Retinal pigment epithelial cell (primary cell): ENCODE measurements at regions not wholly inside any gene's neighbourhood (a gene's known extent, or its start where the extent isn't known, plus 50 kb on each side); places are given as distances from the start of the nearest gene placed in this dataset.

ENCODE experiments used
- DNase-seq: peaks from one replicate; pipeline ENCODE4 v3.0.0-alpha.2; 2010; ENCODE audit warnings: low read depth
- H3K4me3 ChIP-seq: 2 replicates; pipeline ENCODE4 v1.5.1; 2011; ENCODE audit warnings: mild to moderate bottlenecking, low read length, control low read depth, moderate library complexity
- TF ChIP-seq, protein P1 (sequence below): conservative IDR thresholded peaks from 2 replicates; pipeline ENCODE4 v1.5.1; 2011; ENCODE audit warnings: low read depth, low read length, control low read depth, inconsistent platforms

DNA sequence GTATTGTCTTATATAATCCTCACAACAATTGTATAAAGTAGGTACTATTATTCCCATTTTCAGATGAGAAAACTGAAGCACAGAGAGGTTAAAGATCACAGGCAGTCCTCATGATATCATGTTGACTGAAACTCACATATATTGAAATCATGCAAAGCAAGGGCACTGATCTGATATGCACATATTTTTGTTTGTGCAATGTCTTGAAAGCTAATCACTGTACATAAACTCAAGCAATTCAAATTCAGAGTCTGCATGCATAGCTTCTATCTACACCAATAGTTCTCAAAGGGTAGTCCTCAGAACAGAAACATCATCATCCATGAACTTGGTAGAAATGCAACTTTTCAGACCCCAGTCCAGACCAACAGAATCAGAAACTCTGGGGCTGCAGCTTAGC is 119.2 kb upstream of the STT3B start:
- DNase-seq = no peak
- H3K4me3 ChIP-seq = no peak overlapping the region
- TF ChIP-seq, protein P1, sequence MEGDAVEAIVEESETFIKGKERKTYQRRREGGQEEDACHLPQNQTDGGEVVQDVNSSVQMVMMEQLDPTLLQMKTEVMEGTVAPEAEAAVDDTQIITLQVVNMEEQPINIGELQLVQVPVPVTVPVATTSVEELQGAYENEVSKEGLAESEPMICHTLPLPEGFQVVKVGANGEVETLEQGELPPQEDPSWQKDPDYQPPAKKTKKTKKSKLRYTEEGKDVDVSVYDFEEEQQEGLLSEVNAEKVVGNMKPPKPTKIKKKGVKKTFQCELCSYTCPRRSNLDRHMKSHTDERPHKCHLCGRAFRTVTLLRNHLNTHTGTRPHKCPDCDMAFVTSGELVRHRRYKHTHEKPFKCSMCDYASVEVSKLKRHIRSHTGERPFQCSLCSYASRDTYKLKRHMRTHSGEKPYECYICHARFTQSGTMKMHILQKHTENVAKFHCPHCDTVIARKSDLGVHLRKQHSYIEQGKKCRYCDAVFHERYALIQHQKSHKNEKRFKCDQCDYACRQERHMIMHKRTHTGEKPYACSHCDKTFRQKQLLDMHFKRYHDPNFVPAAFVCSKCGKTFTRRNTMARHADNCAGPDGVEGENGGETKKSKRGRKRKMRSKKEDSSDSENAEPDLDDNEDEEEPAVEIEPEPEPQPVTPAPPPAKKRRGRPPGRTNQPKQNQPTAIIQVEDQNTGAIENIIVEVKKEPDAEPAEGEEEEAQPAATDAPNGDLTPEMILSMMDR = no peak

DNA sequence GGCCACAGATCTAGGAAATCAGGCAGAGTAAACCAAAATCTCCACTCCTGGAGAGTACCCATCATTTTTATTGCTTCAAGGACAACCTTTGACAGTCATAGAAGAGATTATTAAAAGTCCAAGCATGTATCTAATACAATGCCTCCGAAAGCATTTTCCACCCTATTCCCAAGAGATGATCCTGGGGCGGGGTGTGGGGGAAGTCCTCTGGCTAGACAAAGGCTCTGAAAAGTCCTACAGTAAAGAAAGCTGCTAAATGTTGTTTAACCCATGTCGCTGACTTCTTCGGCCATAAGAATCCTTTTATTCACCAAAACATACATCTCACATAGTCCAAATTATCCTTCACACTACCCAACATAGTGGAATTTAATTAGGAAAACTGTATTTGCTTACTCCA is 115.7 kb upstream of the STT3B start:
- TF ChIP-seq, protein P1 = no peak
- H3K4me3 ChIP-seq = no peak overlapping the region
- no peak for DNase-seq

DNA sequence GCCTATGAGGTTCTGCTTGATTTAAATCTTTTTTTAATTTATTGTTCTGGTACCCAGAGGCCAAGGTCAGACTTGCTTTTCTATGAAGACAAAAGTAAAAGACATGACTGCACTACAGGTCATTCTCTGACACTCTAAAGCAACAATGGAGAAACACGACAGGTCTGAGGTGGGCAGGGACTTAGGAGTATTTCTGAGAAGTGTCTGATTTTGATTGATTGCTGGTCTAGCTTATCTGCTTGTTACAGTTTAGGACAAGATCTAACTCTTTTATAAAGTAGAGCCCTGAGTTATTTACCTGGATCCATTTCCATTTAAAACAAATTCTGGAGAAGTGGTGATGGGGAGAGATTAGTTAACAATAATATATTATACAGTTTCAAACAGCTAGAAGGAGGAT is 115.2 kb upstream of the STT3B start:
- TF ChIP-seq, protein P1 = no peak
- no peak overlapping the region for H3K4me3 ChIP-seq
- no peak for DNase-seq

DNA sequence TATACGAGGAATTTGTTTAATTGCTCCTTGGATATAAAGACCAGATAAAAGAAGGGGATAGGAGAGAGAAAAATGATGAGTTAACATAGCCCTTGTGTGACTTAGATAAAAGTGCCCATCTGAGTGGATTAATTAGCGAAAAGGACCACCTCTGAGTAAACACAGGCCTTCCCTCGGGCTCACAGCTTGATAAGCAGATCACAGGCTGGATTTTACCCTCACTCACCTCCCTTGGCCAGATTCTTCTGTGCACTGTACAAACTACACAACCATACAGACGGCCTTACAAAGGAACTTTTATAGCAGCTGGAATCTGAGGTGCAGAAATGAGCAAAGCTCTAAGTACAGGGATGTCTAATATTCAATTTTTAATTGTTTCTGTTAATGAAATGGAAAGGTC is 112.4 kb upstream of the STT3B start:
- TF ChIP-seq, protein P1 = no peak
- no peak for DNase-seq
- no peak overlapping the region for H3K4me3 ChIP-seq

DNA sequence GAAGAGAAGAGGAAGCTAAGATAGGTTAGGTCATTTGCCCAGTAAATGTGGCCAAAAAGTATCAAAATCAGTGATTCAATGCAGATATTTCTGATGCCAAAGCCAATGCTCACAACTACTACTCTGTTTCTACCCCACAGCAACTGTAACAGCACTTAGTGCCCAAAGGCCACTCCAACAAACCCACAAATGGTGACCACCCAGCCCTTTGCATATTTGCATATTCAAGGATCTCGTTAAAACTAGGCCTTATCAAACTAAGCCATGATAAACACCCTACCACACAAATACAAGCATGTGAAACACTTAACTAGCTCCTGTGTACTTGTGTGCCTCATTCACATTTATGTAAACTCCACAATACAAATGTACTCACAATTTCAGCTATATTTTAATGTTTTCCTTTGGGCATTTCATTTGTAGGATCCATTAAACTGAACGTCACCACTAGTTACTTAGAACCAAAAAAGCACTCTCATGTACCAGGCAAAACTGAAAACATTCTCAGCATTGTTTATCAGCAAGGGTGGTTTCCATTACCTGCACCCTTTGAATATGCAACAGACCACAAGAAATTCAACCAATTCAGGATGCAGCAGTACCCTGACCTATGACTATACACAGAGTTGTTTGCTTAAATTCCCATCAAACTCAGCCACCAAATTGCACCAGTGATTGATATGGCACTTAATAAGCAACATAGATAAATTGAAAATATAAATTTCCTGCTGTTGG is 111.2 kb upstream of the STT3B start:
- H3K4me3 ChIP-seq = no peak overlapping the region
- no peak for DNase-seq
- TF ChIP-seq, protein P1 = no peak

DNA sequence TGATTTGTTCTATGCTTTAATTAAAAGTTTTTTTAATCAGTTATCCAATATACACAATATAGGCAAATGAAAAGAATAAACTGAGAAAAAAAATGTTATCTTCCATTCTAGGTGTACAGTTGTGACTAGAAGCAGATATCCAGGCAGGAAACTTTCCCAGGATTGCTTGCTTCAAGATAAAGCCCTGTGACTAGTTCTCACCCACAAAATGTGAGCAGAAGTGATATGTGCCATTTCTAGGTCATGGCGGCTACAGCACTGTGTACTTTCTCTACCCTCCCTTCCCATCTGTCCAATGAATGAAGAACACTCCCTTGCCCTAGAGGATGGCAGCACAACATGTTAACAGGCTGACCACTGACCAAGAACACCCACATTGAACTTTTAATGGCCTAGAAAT is 110.5 kb upstream of the STT3B start:
- TF ChIP-seq, protein P1 = no peak
- no peak for DNase-seq
- H3K4me3 ChIP-seq = no peak overlapping the region

DNA sequence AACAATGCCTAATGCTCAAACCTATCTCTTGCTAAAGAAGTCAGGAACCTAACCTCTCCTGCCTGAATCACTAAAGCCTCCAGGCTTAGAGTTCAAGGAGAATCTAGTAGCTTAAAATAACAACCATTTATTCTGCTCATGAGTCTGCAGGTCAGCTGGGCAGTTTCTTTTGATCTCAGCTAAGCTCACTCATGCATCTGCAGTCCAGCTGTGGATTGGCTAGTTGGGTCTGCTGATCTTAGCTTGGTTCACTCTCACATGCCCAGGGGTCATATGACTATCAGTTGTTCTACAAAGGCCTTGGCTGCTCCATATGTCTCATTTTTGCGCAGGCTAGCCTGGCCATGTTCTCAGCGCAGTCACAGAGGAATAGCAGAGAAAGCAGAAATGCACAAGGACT is 109.2 kb upstream of the STT3B start:
- peak; percentile 95 for DNase-seq
- H3K4me3 ChIP-seq = no peak overlapping the region
- TF ChIP-seq, protein P1 = no peak
